DND-41 (cell line): ENCODE measurements at regions not wholly inside any gene's neighbourhood (a gene's known extent, or its start where the extent isn't known, plus 50 kb on each side); places are given as distances from the start of the nearest gene placed in this dataset.

Experiments
- ATAC-seq: fragments of 200-7000 bp; cut with Tn5 transposase; 3 replicates; pipeline ENCODE4 v1.9.1; 2021; ENCODE audit warnings: low read depth; ENCODE audit not compliant: insufficient read depth
- DNase-seq: peaks from one replicate; pipeline ENCODE4 v3.0.0-alpha.2; 2020
- H2AFZ ChIP-seq: 2 replicates; pipeline ENCODE4 v1.6.0; 2012; ENCODE audit warnings: low read depth, low read length
- H3K27ac ChIP-seq: 2 replicates; pipeline ENCODE4 v1.5.1; 2012; ENCODE audit warnings: low read length, inconsistent platforms
- H3K27me3 ChIP-seq: fragments of 200-600 bp; sonication (generic); 2 replicates; pipeline ENCODE4 v1.6.0; 2012; ENCODE audit warnings: low read length, mild to moderate bottlenecking, inconsistent platforms; ENCODE audit not compliant: insufficient read depth, poor library complexity
- H3K36me3 ChIP-seq: 2 replicates; pipeline ENCODE4 v1.5.1; 2012; ENCODE audit warnings: low read length, inconsistent platforms; ENCODE audit not compliant: insufficient read depth
- H3K4me1 ChIP-seq: 2 replicates; pipeline ENCODE4 v1.5.1; 2012; ENCODE audit warnings: mild to moderate bottlenecking, low read length; ENCODE audit not compliant: insufficient read depth
- H3K4me2 ChIP-seq: 2 replicates; pipeline ENCODE4 v1.6.0; 2012; ENCODE audit warnings: mild to moderate bottlenecking, moderate library complexity, low read length, inconsistent platforms; ENCODE audit not compliant: insufficient read depth
- H3K4me3 ChIP-seq, 2 experiments: fragments of 200-600 bp in 1 of 2; shearing (Covaris generic) in 1 of 2; 2 replicates each; pipeline ENCODE4 v1.5.1; 2012 to 2016; ENCODE audit warnings: inconsistent platforms in 2 of 2, low read length in 2 of 2, mild to moderate bottlenecking in 2 of 2, low read depth in 1 of 2, moderate library complexity in 1 of 2
- H3K79me2 ChIP-seq: 2 replicates; pipeline ENCODE4 v1.6.0; 2012; ENCODE audit warnings: low read length, inconsistent platforms; ENCODE audit not compliant: insufficient read depth
- H3K9ac ChIP-seq: 2 replicates; pipeline ENCODE4 v1.6.0; 2012; ENCODE audit warnings: low read depth, mild to moderate bottlenecking, inconsistent platforms, low read length, moderate library complexity
- H3K9me3 ChIP-seq: 2 replicates; pipeline ENCODE4 v1.5.1; 2012; ENCODE audit warnings: low read length, moderate library complexity, mild to moderate bottlenecking, inconsistent platforms; ENCODE audit not compliant: insufficient read depth, severe bottlenecking
- H4K20me1 ChIP-seq: 2 replicates; pipeline ENCODE4 v1.6.0; 2012; ENCODE audit warnings: low read length; ENCODE audit not compliant: insufficient read depth
- CTCF ChIP-seq: IDR thresholded peaks from 2 replicates; pipeline ENCODE4 v1.5.1; 2012; ENCODE audit warnings: borderline replicate concordance, low read length, moderate library complexity, mild to moderate bottlenecking; ENCODE audit not compliant: poor library complexity, severe bottlenecking; ENCODE audit errors: extremely low read depth
- EZH2 ChIP-seq: IDR thresholded peaks from 3 replicates; pipeline ENCODE4 v1.6.1; 2012; ENCODE audit warnings: borderline replicate concordance, low read depth, mild to moderate bottlenecking, moderate library complexity, low read length, inconsistent platforms; ENCODE audit not compliant: severe bottlenecking

- DNase-seq (no peak), ATAC-seq (no peak)
- Histone ChIP-seq H3K79me2 (no peaks in the 10 kb centered on the region), H3K27ac (no peak overlapping the region), H3K4me3 (no peak overlapping the region), H3K9ac (no peak overlapping the region), H2AFZ (0 out of 2 replicates have a peak overlapping the region, but pooled peaks have one; percentile 19), H3K9me3 (peaks cover 3% of the 10 kb centered on the region), H4K20me1 (no peaks in the 10 kb centered on the region), H3K27me3 (no peaks in the 10 kb centered on the region), H3K4me2 (no peak overlapping the region), H3K4me1 (no peaks in the 10 kb centered on the region), H3K36me3 (no peaks in the 10 kb centered on the region)
- TF ChIP-seq CTCF, result no peak
- TF ChIP-seq EZH2, result no peak
Observed at GRCh38 chr5:52521236-52521635, 266.5 kb upstream of the ITGA1 start.

GRCh38 chr5:52523701-52524100, 264.0 kb upstream of the ITGA1 start:
- Histone ChIP-seq H3K4me1 (no peaks in the 10 kb centered on the region), H3K27ac (no peak overlapping the region), H3K36me3 (no peaks in the 10 kb centered on the region), H2AFZ (peak overlapping the region; percentile 34; the same call in 1 of the 2 replicates), H3K4me2 (no peak overlapping the region), H3K79me2 (no peaks in the 10 kb centered on the region), H3K9ac (no peak overlapping the region), H3K4me3 (no peak overlapping the region), H3K9me3 (no peaks in the 10 kb centered on the region), H3K27me3 (no peaks in the 10 kb centered on the region), H4K20me1 (no peaks in the 10 kb centered on the region)
- ATAC-seq (no peak), DNase-seq (no peak)
- TF ChIP-seq EZH2 (no peak), CTCF (no peak)

GRCh38 chr5:52531105-52531504, 256.6 kb upstream of the ITGA1 start:
- H3K9me3 ChIP-seq, result peaks cover 20% of the 10 kb centered on the region
- H3K4me1 ChIP-seq, result no peaks in the 10 kb centered on the region
- no peak overlapping the region for H3K27ac ChIP-seq
- no peaks in the 10 kb centered on the region for H4K20me1 ChIP-seq
- no peaks in the 10 kb centered on the region for H3K79me2 ChIP-seq
- H3K4me2 ChIP-seq, result no peak overlapping the region
- no peak overlapping the region for H3K4me3 ChIP-seq
- ATAC-seq (no peak), DNase-seq (peak; percentile 35)
- no peak overlapping the region for H2AFZ ChIP-seq
- TF ChIP-seq EZH2 (no peak), CTCF (no peak)
- no peaks in the 10 kb centered on the region for H3K27me3 ChIP-seq
- no peaks in the 10 kb centered on the region for H3K36me3 ChIP-seq
- H3K9ac ChIP-seq, result no peak overlapping the region

DNA sequence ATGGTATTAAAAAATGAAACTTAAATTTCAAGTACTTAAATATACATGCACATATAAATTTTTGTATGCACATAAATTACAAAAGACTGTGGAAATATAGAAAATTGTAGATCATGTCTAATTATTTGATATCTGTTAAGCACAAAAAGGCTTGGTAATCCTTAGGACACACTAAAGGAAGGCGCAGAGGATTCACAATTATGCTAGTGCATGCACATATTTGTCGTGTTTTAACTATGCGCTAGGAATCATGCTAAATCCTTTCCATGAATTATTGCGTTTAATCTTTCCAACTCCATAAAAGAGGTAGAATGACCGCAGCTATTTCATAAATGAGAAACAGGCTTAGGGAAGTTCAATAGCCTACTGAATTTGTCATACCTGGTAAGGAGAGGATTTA, 244.1 kb upstream of the ITGA1 start:
- Histone ChIP-seq H3K27ac (no peak overlapping the region), H3K36me3 (no peaks in the 10 kb centered on the region), H3K9ac (no peak overlapping the region), H3K4me3 (no peak overlapping the region), H3K27me3 (no peaks in the 10 kb centered on the region), H3K9me3 (peaks cover 2% of the 10 kb centered on the region), H3K4me2 (no peak overlapping the region), H3K79me2 (no peaks in the 10 kb centered on the region), H2AFZ (no peak overlapping the region), H4K20me1 (no peaks in the 10 kb centered on the region), H3K4me1 (no peaks in the 10 kb centered on the region)
- ATAC-seq (no peak), DNase-seq (no peak)
- TF ChIP-seq CTCF (no peak), EZH2 (no peak)
